ENCODE measurements at regions not wholly inside any gene's neighbourhood (a gene's known extent, or its start where the extent isn't known, plus 50 kb on each side); places are given as distances from the start of the nearest gene placed in this dataset.

- TF ChIP-seq GATA2 (IDR thresholded peaks at IDR 0.05; ENCODE audit: low read depth, low read length) (no peak), GATA3 (IDR thresholded peaks at IDR 0.05; ENCODE audit: low read depth, low read length) (no peak)
These were observed 169.6 kb downstream of the BRD1 start for GRCh38 chr22:49657974-49658590.
